BLaER1 treated with 17β-estradiol and CSF1 and Interleukin-3, amounts not matched to agents 10 nM and 100 nM (cell line): ENCODE measurements at regions not wholly inside any gene's neighbourhood (a gene's known extent, or its start where the extent isn't known, plus 50 kb on each side); places are given as distances from the start of the nearest gene placed in this dataset.

Source experiments
- H3K27ac ChIP-seq, 11 experiments: shearing (Covaris generic); formaldehyde crosslinking; 2 replicates each; pipeline ENCODE4 v1.8.1; 2022
- H3K27me3 ChIP-seq, 11 experiments: shearing (Covaris generic); formaldehyde crosslinking; 2 replicates each; pipeline ENCODE4 v1.8.1; 2022
- H3K36me3 ChIP-seq, 11 experiments: shearing (Covaris generic); formaldehyde crosslinking; 2 replicates each; pipeline ENCODE4 v1.8.1; 2022
- H3K4me1 ChIP-seq, 10 experiments: shearing (Covaris generic); formaldehyde crosslinking; 2 replicates each; pipeline ENCODE4 v1.8.1; 2022
- H3K4me2 ChIP-seq, 11 experiments: shearing (Covaris generic); formaldehyde crosslinking; 2 replicates each; pipeline ENCODE4 v1.8.1; 2022
- H3K4me3 ChIP-seq, 10 experiments: shearing (Covaris generic); formaldehyde crosslinking; 2 replicates each; pipeline ENCODE4 v1.8.1; 2022
- H3K9ac ChIP-seq, 11 experiments: shearing (Covaris generic); formaldehyde crosslinking; 2 replicates each; pipeline ENCODE4 v1.8.1; 2022
- H3K9me3 ChIP-seq, 11 experiments: shearing (Covaris generic); formaldehyde crosslinking; replicated peaks in 1 of 11; 2 replicates each; pipeline ENCODE4 v1.8.1; 2022
- H4K20me1 ChIP-seq, 11 experiments: shearing (Covaris generic); formaldehyde crosslinking; 2 replicates each; pipeline ENCODE4 v1.8.1; 2022
- Cebpa-rat ChIP-seq, 11 experiments: shearing (Covaris generic); IDR thresholded peaks; 2 replicates each; pipeline ENCODE4 v1.8.1; 2022

- H3K9me3 ChIP-seq, result no peaks in the 10 kb centered on the region; a peak in 1 of 22 replicates
- no peaks in the 10 kb centered on the region for H3K36me3 ChIP-seq
- TF ChIP-seq Cebpa-rat (IDR thresholded peaks at IDR 0.05), result no peak
- H3K9ac ChIP-seq, result no peak overlapping the region
- H4K20me1 ChIP-seq, result no peaks in the 10 kb centered on the region
- no peak overlapping the region for H3K4me3 ChIP-seq
- H3K27me3 ChIP-seq, result no peaks in the 10 kb centered on the region
- H3K27ac ChIP-seq, result no peak overlapping the region
- H3K4me2 ChIP-seq, result no peak overlapping the region
- no peaks in the 10 kb centered on the region for H3K4me1 ChIP-seq
Observed at GRCh38 chr10:121128164-121128563, 277.0 kb downstream of the WDR11 start.

GRCh38 chr10:121129266-121129665, 278.1 kb downstream of the WDR11 start:
- Histone ChIP-seq H3K4me2 (no peak overlapping the region), H3K4me1 (no peaks in the 10 kb centered on the region), H3K9ac (no peak overlapping the region), H3K36me3 (no peaks in the 10 kb centered on the region), H3K27me3 (no peaks in the 10 kb centered on the region), H3K9me3 (no peaks in the 10 kb centered on the region), H3K4me3 (no peak overlapping the region), H3K27ac (no peak overlapping the region), H4K20me1 (no peaks in the 10 kb centered on the region)
- TF ChIP-seq Cebpa-rat (IDR thresholded peaks at IDR 0.05), result no peak

DNA sequence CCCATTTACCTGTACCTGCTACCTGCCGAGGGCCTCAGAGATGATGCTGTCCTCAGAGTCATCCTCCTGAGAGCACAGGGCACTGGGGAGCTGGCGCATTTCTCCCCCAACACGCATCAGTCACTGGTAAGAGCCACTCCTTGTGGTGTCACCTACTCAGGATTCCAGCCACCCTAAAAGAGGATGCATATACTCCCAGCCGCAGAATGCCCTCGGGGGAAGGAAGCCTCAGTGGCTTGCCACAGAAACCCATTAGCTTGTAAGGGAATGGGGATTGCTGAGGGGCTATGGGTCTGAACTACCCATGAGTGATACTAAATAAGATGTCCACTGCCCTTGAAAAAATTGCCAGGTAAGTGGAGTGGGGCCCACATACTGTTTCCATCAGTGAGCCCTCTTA, 279.2 kb downstream of the WDR11 start:
- no peaks in the 10 kb centered on the region for H3K36me3 ChIP-seq
- no peaks in the 10 kb centered on the region for H4K20me1 ChIP-seq
- no peaks in the 10 kb centered on the region for H3K9me3 ChIP-seq
- no peaks in the 10 kb centered on the region for H3K27me3 ChIP-seq
- no peaks in the 10 kb centered on the region for H3K4me1 ChIP-seq
- no peak overlapping the region for H3K27ac ChIP-seq
- H3K4me3 ChIP-seq, result no peak overlapping the region
- TF ChIP-seq Cebpa-rat (IDR thresholded peaks at IDR 0.05), result no peak
- H3K9ac ChIP-seq, result no peak overlapping the region
- H3K4me2 ChIP-seq, result no peak overlapping the region

- no peak for TF ChIP-seq Cebpa-rat (IDR thresholded peaks at IDR 0.05)
- Histone ChIP-seq H3K36me3 (no peaks in the 10 kb centered on the region), H3K9ac (no peak overlapping the region), H3K4me2 (no peak overlapping the region), H3K9me3 (no peaks in the 10 kb centered on the region), H3K4me1 (no peaks in the 10 kb centered on the region), H4K20me1 (no peaks in the 10 kb centered on the region), H3K4me3 (no peak overlapping the region), H3K27me3 (no peaks in the 10 kb centered on the region), H3K27ac (no peak overlapping the region)
Observed at GRCh38 chr10:121131014-121131413, 279.9 kb downstream of the WDR11 start.

DNA sequence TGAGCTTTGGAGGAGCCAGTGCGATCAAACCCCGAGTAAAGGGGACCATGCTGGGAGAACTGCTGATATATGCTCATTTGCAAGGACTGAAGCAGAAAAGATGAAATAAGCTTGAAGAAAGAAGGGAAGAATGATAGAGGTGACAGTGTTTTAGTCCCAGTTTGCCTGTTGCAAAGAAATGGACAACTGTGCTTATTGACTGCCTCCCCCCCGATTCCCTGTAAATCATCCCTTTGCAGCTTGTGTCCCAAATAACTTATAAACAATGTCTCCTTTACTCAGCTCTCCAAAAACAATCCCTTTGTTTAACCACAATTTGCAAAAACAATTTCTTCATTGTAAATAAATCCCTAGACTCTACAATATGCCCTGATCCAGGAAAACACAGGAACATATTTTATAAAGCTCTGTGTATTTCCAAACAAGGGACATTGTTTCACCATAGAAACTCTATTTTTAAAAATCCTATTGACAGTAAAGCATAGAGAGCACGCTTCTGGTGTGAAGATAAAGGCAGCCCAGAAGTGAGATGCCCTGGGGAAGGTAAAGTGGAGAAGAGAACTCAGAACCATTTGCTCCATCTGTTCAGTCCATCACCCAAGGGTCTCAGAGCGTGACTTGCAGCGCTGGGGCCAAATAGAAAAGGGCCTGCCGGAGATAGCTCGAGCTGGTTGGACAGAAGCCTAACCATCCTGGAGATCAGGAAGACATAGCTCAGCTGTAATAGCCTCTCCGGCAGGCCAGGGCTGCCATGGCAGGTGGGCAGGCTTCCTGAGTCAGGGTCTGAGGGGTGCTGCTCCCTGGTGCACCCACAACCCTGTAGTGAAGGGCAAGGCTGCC, 280.5 kb downstream of the WDR11 start:
- Histone ChIP-seq H3K4me2 (no peak overlapping the region), H3K4me1 (no peaks in the 10 kb centered on the region), H3K36me3 (no peaks in the 10 kb centered on the region), H3K27me3 (no peaks in the 10 kb centered on the region), H3K9ac (no peak overlapping the region), H3K27ac (no peak overlapping the region), H3K4me3 (no peak overlapping the region), H4K20me1 (no peaks in the 10 kb centered on the region), H3K9me3 (no peaks in the 10 kb centered on the region)
- TF ChIP-seq Cebpa-rat (IDR thresholded peaks at IDR 0.05), result no peak

DNA sequence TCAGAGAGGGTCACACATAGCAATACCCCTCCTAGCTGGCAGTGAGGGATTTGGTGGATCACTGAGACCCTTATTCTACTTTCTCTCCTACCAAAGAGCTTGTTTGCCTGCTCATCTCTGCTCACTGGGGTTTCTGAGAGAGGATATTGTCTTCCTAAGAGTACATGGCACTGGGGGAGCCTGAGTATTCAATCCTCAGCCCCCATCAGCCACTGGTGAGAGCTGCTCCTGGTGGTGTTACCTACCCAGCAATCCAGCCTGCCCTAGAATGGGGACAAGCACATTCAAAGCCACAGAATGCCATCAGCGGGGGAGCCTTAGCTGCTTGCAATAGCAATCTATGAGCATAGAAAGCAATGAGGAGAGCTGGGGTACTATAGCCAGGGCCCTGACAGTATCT, 281.1 kb downstream of the WDR11 start:
- no peaks in the 10 kb centered on the region for H3K27me3 ChIP-seq
- no peak overlapping the region for H3K4me3 ChIP-seq
- H3K9me3 ChIP-seq, result no peaks in the 10 kb centered on the region
- no peaks in the 10 kb centered on the region for H3K36me3 ChIP-seq
- no peak overlapping the region for H3K27ac ChIP-seq
- H3K4me2 ChIP-seq, result no peak overlapping the region
- TF ChIP-seq Cebpa-rat (IDR thresholded peaks at IDR 0.05), result no peak
- no peaks in the 10 kb centered on the region for H4K20me1 ChIP-seq
- H3K4me1 ChIP-seq, result no peaks in the 10 kb centered on the region
- no peak overlapping the region for H3K9ac ChIP-seq

DNA sequence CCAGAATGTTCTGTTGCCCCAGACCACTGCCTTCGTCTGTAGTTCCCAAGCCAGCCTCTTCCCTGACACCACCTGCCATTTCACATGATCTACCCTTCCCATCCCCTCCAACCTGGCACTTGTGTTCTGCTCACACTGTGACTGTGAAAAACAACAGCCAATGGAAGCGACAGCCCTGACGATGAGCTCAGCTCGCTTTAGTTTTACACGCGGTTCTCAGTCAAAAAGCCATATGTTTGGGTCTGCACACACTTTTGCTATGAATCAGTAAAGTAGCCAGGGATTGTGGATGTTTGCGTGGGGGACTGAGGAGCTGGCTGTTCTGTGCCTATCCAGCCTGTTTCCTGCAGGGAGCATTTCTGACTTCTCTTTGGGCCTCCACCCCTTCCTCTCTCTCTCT, 282.7 kb downstream of the WDR11 start:
- H3K9me3 ChIP-seq, result no peaks in the 10 kb centered on the region
- H3K36me3 ChIP-seq, result no peaks in the 10 kb centered on the region
- no peak overlapping the region for H3K4me3 ChIP-seq
- H3K4me1 ChIP-seq, result no peaks in the 10 kb centered on the region
- no peaks in the 10 kb centered on the region for H4K20me1 ChIP-seq
- H3K27me3 ChIP-seq, result no peaks in the 10 kb centered on the region
- no peak for TF ChIP-seq Cebpa-rat (IDR thresholded peaks at IDR 0.05)
- no peak overlapping the region for H3K4me2 ChIP-seq
- no peak overlapping the region for H3K9ac ChIP-seq
- H3K27ac ChIP-seq, result no peak overlapping the region

DNA sequence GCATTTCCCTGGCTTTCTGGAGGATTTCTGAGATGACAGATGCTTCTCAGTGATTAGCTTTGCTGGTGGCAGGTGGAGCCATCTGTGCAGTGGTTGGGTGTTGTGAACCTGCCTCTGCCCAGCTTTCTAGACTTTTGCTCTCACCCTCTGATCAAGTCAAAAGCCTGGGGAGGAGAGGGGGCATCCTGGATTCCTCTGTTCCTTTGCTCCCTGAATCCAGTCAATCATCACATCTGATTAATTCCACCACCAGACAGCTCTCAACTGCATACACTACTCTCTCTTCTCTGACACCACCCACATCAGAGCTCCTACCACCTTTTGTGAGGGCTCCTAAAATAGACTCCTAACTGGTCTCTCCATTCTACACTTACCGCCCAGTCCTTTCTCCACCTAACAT, 283.5 kb downstream of the WDR11 start:
- no peaks in the 10 kb centered on the region for H3K9me3 ChIP-seq
- no peaks in the 10 kb centered on the region for H3K36me3 ChIP-seq
- H3K4me1 ChIP-seq, result no peaks in the 10 kb centered on the region
- no peak for TF ChIP-seq Cebpa-rat (IDR thresholded peaks at IDR 0.05)
- H3K4me3 ChIP-seq, result no peak overlapping the region
- no peak overlapping the region for H3K27ac ChIP-seq
- no peaks in the 10 kb centered on the region for H4K20me1 ChIP-seq
- no peaks in the 10 kb centered on the region for H3K27me3 ChIP-seq
- H3K4me2 ChIP-seq, result no peak overlapping the region
- H3K9ac ChIP-seq, result no peak overlapping the region

DNA sequence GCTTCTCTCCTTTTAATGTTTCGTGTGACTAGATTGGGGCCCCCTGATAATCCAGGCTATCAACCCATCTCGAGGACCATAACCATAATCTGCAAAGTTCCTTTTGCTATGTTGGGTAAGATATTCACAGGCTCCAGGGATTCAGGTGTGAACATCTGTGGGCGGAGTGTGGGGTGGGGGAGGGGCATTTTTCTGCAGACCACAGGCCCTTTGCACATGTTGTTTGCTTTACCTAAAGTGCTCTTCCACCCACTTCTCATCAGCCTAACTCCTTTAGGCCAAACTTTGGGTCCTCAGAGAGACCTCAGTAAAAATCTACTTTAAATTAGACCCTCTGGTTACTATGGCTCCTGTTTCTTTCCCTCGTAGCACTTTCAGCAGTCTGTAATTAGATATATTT, 284.4 kb downstream of the WDR11 start:
- H4K20me1 ChIP-seq, result no peaks in the 10 kb centered on the region
- no peak for TF ChIP-seq Cebpa-rat (IDR thresholded peaks at IDR 0.05)
- peaks cover 0 to 2% (median 0%) of the 10 kb centered on the region in 11 experiments; a peak in 1 of 22 replicates for H3K9me3 ChIP-seq
- no peak overlapping the region for H3K27ac ChIP-seq
- no peaks in the 10 kb centered on the region for H3K27me3 ChIP-seq
- no peaks in the 10 kb centered on the region for H3K4me1 ChIP-seq
- no peak overlapping the region for H3K4me3 ChIP-seq
- no peaks in the 10 kb centered on the region for H3K36me3 ChIP-seq
- H3K9ac ChIP-seq, result no peak overlapping the region
- H3K4me2 ChIP-seq, result no peak overlapping the region

- no peak overlapping the region for H3K27ac ChIP-seq
- H4K20me1 ChIP-seq, result no peaks in the 10 kb centered on the region
- H3K36me3 ChIP-seq, result no peaks in the 10 kb centered on the region
- no peak overlapping the region for H3K4me2 ChIP-seq
- H3K4me3 ChIP-seq, result no peak overlapping the region
- TF ChIP-seq Cebpa-rat (IDR thresholded peaks at IDR 0.05), result no peak
- H3K4me1 ChIP-seq, result no peaks in the 10 kb centered on the region
- H3K9ac ChIP-seq, result no peak overlapping the region
- peaks cover 5 to 20% (median 9%) of the 10 kb centered on the region in 11 experiments; a peak in 21 of 22 replicates for H3K9me3 ChIP-seq
- no peaks in the 10 kb centered on the region for H3K27me3 ChIP-seq
Observed at GRCh38 chr10:121137533-121137932, 286.4 kb downstream of the WDR11 start.
